ENCODE measurements at regions not wholly inside any gene's neighbourhood (a gene's known extent, or its start where the extent isn't known, plus 50 kb on each side); places are given as distances from the start of the nearest gene placed in this dataset.

GRCh38 chr4:59086410-59086809 lies 1976.2 kb upstream of the IGFBP7 start:
- no peak for DNase-seq

GRCh38 chr4:59091146-59092142 lies 1981.3 kb upstream of the IGFBP7 start:
- no peak for DNase-seq

GRCh38 chr4:59094505-59094904 lies 1984.3 kb upstream of the IGFBP7 start:
- DNase-seq, result no peak

- no peak for DNase-seq
These were observed 1992.1 kb upstream of the IGFBP7 start for GRCh38 chr4:59102311-59102710.

GRCh38 chr4:59120287-59120814 lies 2010.2 kb upstream of the IGFBP7 start:
- no peak for DNase-seq

- no peak for DNase-seq
These were observed 2012.4 kb upstream of the IGFBP7 start for GRCh38 chr4:59122626-59123025.

- no peak for DNase-seq
These were observed 2016.0 kb upstream of the IGFBP7 start for GRCh38 chr4:59126159-59126558.

GRCh38 chr4:59127006-59127405 lies 2016.8 kb upstream of the IGFBP7 start:
- no peak for DNase-seq

- no peak for DNase-seq
These were observed 2017.6 kb upstream of the IGFBP7 start for GRCh38 chr4:59127743-59128142.

GRCh38 chr4:59135248-59135985 lies 2025.2 kb upstream of the IGFBP7 start:
- no peak for DNase-seq

GRCh38 chr4:59161249-59161648 lies 2038.9 kb upstream of the ADGRL3 start:
- DNase-seq, result no peak

- no peak for DNase-seq
These were observed 2024.5 kb upstream of the ADGRL3 start for GRCh38 chr4:59175617-59176016.

- no peak for DNase-seq
These were observed 2020.8 kb upstream of the ADGRL3 start for GRCh38 chr4:59179372-59179771.

- no peak for DNase-seq
These were observed 2020.0 kb upstream of the ADGRL3 start for GRCh38 chr4:59180161-59180560.

- DNase-seq, result no peak
These were observed 2019.2 kb upstream of the ADGRL3 start for GRCh38 chr4:59180969-59181368.

- no peak for DNase-seq
These were observed 2004.3 kb upstream of the ADGRL3 start for GRCh38 chr4:59195839-59196238.

GRCh38 chr4:59200992-59201391 lies 1999.1 kb upstream of the ADGRL3 start:
- DNase-seq, result no peak

- no peak for DNase-seq
These were observed 1982.1 kb upstream of the ADGRL3 start for GRCh38 chr4:59217910-59218631.

- DNase-seq, result no peak
These were observed 1977.9 kb upstream of the ADGRL3 start for GRCh38 chr4:59222221-59222620.

- no peak for DNase-seq
These were observed 1976.7 kb upstream of the ADGRL3 start for GRCh38 chr4:59223292-59223941.

GRCh38 chr4:59238212-59238611 lies 1961.9 kb upstream of the ADGRL3 start:
- no peak for DNase-seq

GRCh38 chr4:59240011-59240410 lies 1960.1 kb upstream of the ADGRL3 start:
- DNase-seq, result no peak

Measured in hematopoietic multipotent progenitor cell treated with erythropoietin and hydrocortisone succinate and interleukin-3 and kit ligand, for 8 days (in vitro differentiated cells).